H9 (cell line): ENCODE measurements at regions not wholly inside any gene's neighbourhood (a gene's known extent, or its start where the extent isn't known, plus 50 kb on each side); places are given as distances from the start of the nearest gene placed in this dataset.

Experiments
- DNase-seq: peaks from one replicate; pipeline ENCODE4 v3.0.0-alpha.2; 2017
- H2AFZ ChIP-seq: one replicate; pipeline ENCODE4 v1.6.1; 2013; ENCODE audit warnings: mild to moderate bottlenecking, low read length, control low read depth, moderate library complexity
- H2AK5ac ChIP-seq: 2 replicates; pipeline ENCODE4 v1.6.1; 2013; ENCODE audit warnings: low read length, control low read depth, mixed read lengths; ENCODE audit not compliant: insufficient read length
- H2BK120ac ChIP-seq: one replicate; pipeline ENCODE4 v1.6.1; 2013; ENCODE audit warnings: low read depth, mild to moderate bottlenecking, low read length, control low read depth, inconsistent platforms; ENCODE audit not compliant: poor library complexity, severe bottlenecking
- H2BK12ac ChIP-seq: 2 replicates; pipeline ENCODE4 v1.6.1; 2013; ENCODE audit warnings: low read length, control low read depth, mixed read lengths, low read depth; ENCODE audit not compliant: insufficient read length
- H2BK15ac ChIP-seq: 2 replicates; pipeline ENCODE4 v1.6.1; 2013; ENCODE audit warnings: low read depth, low read length, control low read depth
- H2BK20ac ChIP-seq: one replicate; pipeline ENCODE4 v1.6.1; 2013; ENCODE audit warnings: low read depth, mild to moderate bottlenecking, low read length, control low read depth, inconsistent platforms; ENCODE audit not compliant: poor library complexity, severe bottlenecking
- H2BK5ac ChIP-seq: 2 replicates; pipeline ENCODE4 v1.6.1; 2013; ENCODE audit warnings: low read length, control low read depth, mixed read lengths; ENCODE audit not compliant: insufficient read length
- H3K14ac ChIP-seq: 2 replicates; pipeline ENCODE4 v1.6.1; 2013; ENCODE audit warnings: low read length, control low read depth; ENCODE audit not compliant: insufficient read depth
- H3K18ac ChIP-seq: 2 replicates; pipeline ENCODE4 v1.6.1; 2013; ENCODE audit warnings: low read depth, mild to moderate bottlenecking, mixed read lengths, low read length, control low read depth; ENCODE audit not compliant: insufficient read length
- H3K23ac ChIP-seq: 2 replicates; pipeline ENCODE4 v1.6.1; 2013; ENCODE audit warnings: low read length, control low read depth, mixed read lengths, low read depth; ENCODE audit not compliant: insufficient read length
- H3K23me2 ChIP-seq: 2 replicates; pipeline ENCODE4 v1.6.1; 2013; ENCODE audit warnings: low read depth, mild to moderate bottlenecking, mixed read lengths, low read length, control low read depth; ENCODE audit not compliant: insufficient read length, poor library complexity, severe bottlenecking
- H3K27ac ChIP-seq: 2 replicates; pipeline ENCODE4 v1.5.1; 2013; ENCODE audit warnings: low read length, control low read depth, mixed read lengths, low read depth; ENCODE audit not compliant: insufficient read length
- H3K27me3 ChIP-seq: 2 replicates; pipeline ENCODE4 v1.6.1; 2013; ENCODE audit warnings: low read length, control low read depth, inconsistent platforms; ENCODE audit not compliant: insufficient read depth
- H3K4ac ChIP-seq: 2 replicates; pipeline ENCODE4 v1.6.1; 2013; ENCODE audit warnings: low read depth, mild to moderate bottlenecking, control low read depth, inconsistent platforms, low read length, moderate library complexity
- H3K4me1 ChIP-seq: 2 replicates; pipeline ENCODE4 v1.6.1; 2013; ENCODE audit warnings: low read length, control low read depth, inconsistent platforms; ENCODE audit not compliant: insufficient read depth
- H3K4me2 ChIP-seq: 2 replicates; pipeline ENCODE4 v1.6.1; 2013; ENCODE audit warnings: low read length, control low read depth, mixed read lengths; ENCODE audit not compliant: insufficient read length, insufficient read depth
- H3K56ac ChIP-seq: 2 replicates; pipeline ENCODE4 v1.6.1; 2013; ENCODE audit warnings: low read depth, mild to moderate bottlenecking, mixed read lengths, low read length, control low read depth; ENCODE audit not compliant: insufficient read length
- H3K79me1 ChIP-seq: 2 replicates; pipeline ENCODE4 v1.6.1; 2013; ENCODE audit warnings: low read depth, mild to moderate bottlenecking, moderate library complexity, low read length, control low read depth, inconsistent platforms; ENCODE audit not compliant: insufficient read depth, poor library complexity, severe bottlenecking
- H3K79me2 ChIP-seq: 2 replicates; pipeline ENCODE4 v1.6.1; 2013; ENCODE audit warnings: low read length, control low read depth, inconsistent platforms; ENCODE audit not compliant: insufficient read depth
- H3K9ac ChIP-seq: 2 replicates; pipeline ENCODE4 v1.6.1; 2013; ENCODE audit warnings: low read length, control low read depth, mixed read lengths; ENCODE audit not compliant: insufficient read length; ENCODE audit errors: extremely low read depth
- H3K9me3 ChIP-seq: one replicate; pipeline ENCODE4 v1.6.1; 2013; ENCODE audit warnings: low read depth, low read length, inconsistent platforms; ENCODE audit not compliant: control insufficient read depth
- H3T11ph ChIP-seq: one replicate; pipeline ENCODE4 v1.6.1; 2013; ENCODE audit warnings: mild to moderate bottlenecking, low read length, control low read depth, inconsistent platforms
- H4K20me1 ChIP-seq: one replicate; pipeline ENCODE4 v1.6.1; 2013; ENCODE audit not compliant: control insufficient read depth, insufficient read length, insufficient read depth
- H4K5ac ChIP-seq: 2 replicates; pipeline ENCODE4 v1.6.1; 2013; ENCODE audit warnings: low read depth, mild to moderate bottlenecking, mixed read lengths, low read length, control low read depth; ENCODE audit not compliant: insufficient read length
- H4K8ac ChIP-seq: replicated peaks from 2 replicates; pipeline ENCODE4 v1.6.1; 2013; ENCODE audit warnings: low read length, control low read depth, mixed read lengths, low read depth; ENCODE audit not compliant: insufficient read length
- H4K91ac ChIP-seq: 2 replicates; pipeline ENCODE4 v1.6.1; 2013; ENCODE audit warnings: low read depth, mild to moderate bottlenecking, moderate library complexity, mixed read lengths, low read length, control low read depth; ENCODE audit not compliant: insufficient read length
- H3K27ac Mint-ChIP-seq, 3 experiments: 2 replicates in 2 of 3; 3 replicates in 1 of 3; pipeline ENCODE4 v1.8.0; 2020 to 2021; ENCODE audit warnings: mixed read lengths in 3 of 3, mild to moderate bottlenecking in 1 of 3, moderate library complexity in 1 of 3
- H3K27me3 Mint-ChIP-seq: 2 replicates; pipeline ENCODE4 v1.8.0; 2021; ENCODE audit warnings: low read depth, mild to moderate bottlenecking, moderate library complexity, mixed read lengths
- H3K36me3 Mint-ChIP-seq, 3 experiments: 2 replicates in 2 of 3; 3 replicates in 1 of 3; pipeline ENCODE4 v1.8.0; 2020 to 2021; ENCODE audit warnings: low read depth in 3 of 3, mixed read lengths in 3 of 3; ENCODE audit not compliant: insufficient read depth in 1 of 3
- H3K4me1 Mint-ChIP-seq, 2 experiments: 2 replicates each; pipeline ENCODE4 v1.8.0; 2020; ENCODE audit warnings: mixed read lengths in 2 of 2
- H3K4me3 Mint-ChIP-seq, 2 experiments: 2 replicates in 1 of 2; 3 replicates in 1 of 2; pipeline ENCODE4 v1.8.0; 2020 to 2021; ENCODE audit warnings: mild to moderate bottlenecking in 2 of 2, mixed read lengths in 2 of 2, moderate library complexity in 1 of 2
- H3K9me3 Mint-ChIP-seq, 2 experiments: 2 replicates in 1 of 2; 3 replicates in 1 of 2; pipeline ENCODE4 v1.8.0; 2020; ENCODE audit warnings: mild to moderate bottlenecking in 2 of 2, mixed read lengths in 2 of 2, moderate library complexity in 1 of 2
- CTCF ChIP-seq: fragments of 200-600 bp; sonication (generic); conservative IDR thresholded peaks from 3 replicates; pipeline ENCODE4 v1.8.0; 2021; ENCODE audit warnings: antibody characterized with exemption, mild to moderate bottlenecking
- WGBS: extraction: QIAGEN DNeasy Blood & Tissue Kit; methylation state at CpG from one replicate; pipeline ENCODE4 v1.1.7; 2013; ENCODE audit warnings: missing lambda C conversion rate, low lambda C conversion rate, mixed read lengths; ENCODE audit not compliant: insufficient read length; ENCODE audit errors: extremely low coverage; 5-methylcytosine and 5-hydroxymethylcytosine counted together

- Histone ChIP-seq H4K8ac (no peak overlapping the region), H2AFZ (no peak overlapping the region), H3K18ac (no peak overlapping the region), H3K9ac (no peak overlapping the region), H3K79me1 (no peaks in the 10 kb centered on the region), H4K91ac (no peak overlapping the region), H3K27me3 (no peaks in the 10 kb centered on the region), H3K4ac (no peak overlapping the region), H4K20me1 (no peaks in the 10 kb centered on the region), H3K14ac (no peak overlapping the region), H2BK12ac (no peak overlapping the region), H4K5ac (no peak overlapping the region), H2BK15ac (no peak overlapping the region), H3K27ac (no peak overlapping the region), H2BK5ac (no peak overlapping the region), H3K56ac (no peak overlapping the region), H3T11ph (no peak overlapping the region), H3K23ac (no peak overlapping the region), H3K23me2 (no peaks in the 10 kb centered on the region), H3K9me3 (no peaks in the 10 kb centered on the region), H3K4me1 (no peaks in the 10 kb centered on the region), H3K79me2 (no peaks in the 10 kb centered on the region), H2BK20ac (no peak overlapping the region), H2AK5ac (no peak overlapping the region), H2BK120ac (no peak overlapping the region), H3K4me2 (no peak overlapping the region)
- no peak for TF ChIP-seq CTCF
- Mint-ChIP-seq H3K4me3 (no peak overlapping the region), H3K27ac (no peak overlapping the region), H3K9me3 (no peaks in the 10 kb centered on the region; a peak in 1 of 5 replicates), H3K36me3 (no peaks in the 10 kb centered on the region), H3K4me1 (0 out of 4 replicates have a peak, but pooled peaks cover 2% of the 10 kb centered on the region in 2 experiments), H3K27me3 (peaks cover 5% of the 10 kb centered on the region)
- WGBS = no CpG with 5 or more reads among the region's 3 CpGs
- DNase-seq = no peak
Observed at GRCh38 chr11:112725636-112726035, 235.6 kb upstream of the NCAM1 start.
